HEK293 (cell line): ENCODE measurements at regions not wholly inside any gene's neighbourhood (a gene's known extent, or its start where the extent isn't known, plus 50 kb on each side); places are given as distances from the start of the nearest gene placed in this dataset.

Source experiments
- GLI4 ChIP-seq: fragments of 450-650 bp; formaldehyde crosslinking; IDR thresholded peaks from 2 replicates; pipeline ENCODE4 v1.5.1; 2016; ENCODE audit warnings: missing biosample characterization, missing genetic modification characterization
- SALL2 ChIP-seq: fragments of 450-650 bp; formaldehyde crosslinking; IDR thresholded peaks from 2 replicates; pipeline ENCODE4 v1.5.0; 2017; ENCODE audit warnings: missing biosample characterization, mild to moderate bottlenecking, missing genetic modification characterization, borderline replicate concordance
- ZBTB44 ChIP-seq: fragments of 450-650 bp; IDR thresholded peaks from 2 replicates; pipeline ENCODE4 v1.5.1; 2018; ENCODE audit warnings: missing biosample characterization, mild to moderate bottlenecking, missing genetic modification characterization
- ZNF624 ChIP-seq: fragments of 450-650 bp; formaldehyde crosslinking; IDR thresholded peaks from 2 replicates; pipeline ENCODE4 v1.5.1; 2017; ENCODE audit warnings: missing biosample characterization, missing genetic modification characterization
- ZNF654 ChIP-seq: fragments of 450-650 bp; formaldehyde crosslinking; IDR thresholded peaks from 2 replicates; pipeline ENCODE4 v1.5.1; 2016; ENCODE audit warnings: low read depth, missing biosample characterization, missing genetic modification characterization

GRCh38 chr14:51189600-51190376, 50.3 kb upstream of the TMX1 start (continued):
- TF ChIP-seq ZBTB44 (tag by site-specific recombination) (no peak), GLI4 (tag by site-specific recombination) (no peak), ZNF654 (tag by site-specific recombination) (no peak), ZNF624 (tag by site-specific recombination) (no peak), SALL2 (tag by site-specific recombination) (no peak)
